B cell (primary cell): ENCODE measurements at regions not wholly inside any gene's neighbourhood (a gene's known extent, or its start where the extent isn't known, plus 50 kb on each side); places are given as distances from the start of the nearest gene placed in this dataset.

ENCODE experiments used
- EZH2 ChIP-seq: IDR thresholded peaks from 2 replicates; pipeline ENCODE4 v1.6.1; 2012; ENCODE audit warnings: borderline replicate concordance, low read depth, mild to moderate bottlenecking, moderate library complexity, low read length; ENCODE audit not compliant: insufficient read depth, poor library complexity, severe bottlenecking
- TF ChIP-seq, protein P1 (sequence below): fragments of 200-600 bp; IDR thresholded peaks from one replicate; pipeline ENCODE4 v1.8.0; 2022; ENCODE audit warnings: antibody characterized with exemption, mild to moderate bottlenecking

DNA sequence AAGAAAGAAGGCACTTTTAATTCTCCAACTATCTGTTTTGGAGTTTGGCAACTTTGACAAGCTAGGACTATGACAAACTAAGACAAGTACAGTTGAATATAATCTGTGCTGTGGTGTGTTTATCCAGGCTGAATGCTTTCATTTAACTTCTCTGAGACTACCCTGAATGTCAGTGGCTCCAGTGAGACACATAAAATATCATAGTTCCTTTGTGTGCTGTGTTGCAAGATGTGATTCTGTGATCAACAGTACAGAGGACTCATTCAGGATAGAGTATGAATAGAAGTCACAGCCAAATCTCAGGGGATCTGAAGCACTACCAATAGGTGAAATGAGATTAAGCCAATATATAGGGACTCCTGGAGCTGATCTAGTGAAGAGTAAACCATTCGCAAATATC is 876.9 kb upstream of the FBXO33 start:
- TF ChIP-seq, protein P1, sequence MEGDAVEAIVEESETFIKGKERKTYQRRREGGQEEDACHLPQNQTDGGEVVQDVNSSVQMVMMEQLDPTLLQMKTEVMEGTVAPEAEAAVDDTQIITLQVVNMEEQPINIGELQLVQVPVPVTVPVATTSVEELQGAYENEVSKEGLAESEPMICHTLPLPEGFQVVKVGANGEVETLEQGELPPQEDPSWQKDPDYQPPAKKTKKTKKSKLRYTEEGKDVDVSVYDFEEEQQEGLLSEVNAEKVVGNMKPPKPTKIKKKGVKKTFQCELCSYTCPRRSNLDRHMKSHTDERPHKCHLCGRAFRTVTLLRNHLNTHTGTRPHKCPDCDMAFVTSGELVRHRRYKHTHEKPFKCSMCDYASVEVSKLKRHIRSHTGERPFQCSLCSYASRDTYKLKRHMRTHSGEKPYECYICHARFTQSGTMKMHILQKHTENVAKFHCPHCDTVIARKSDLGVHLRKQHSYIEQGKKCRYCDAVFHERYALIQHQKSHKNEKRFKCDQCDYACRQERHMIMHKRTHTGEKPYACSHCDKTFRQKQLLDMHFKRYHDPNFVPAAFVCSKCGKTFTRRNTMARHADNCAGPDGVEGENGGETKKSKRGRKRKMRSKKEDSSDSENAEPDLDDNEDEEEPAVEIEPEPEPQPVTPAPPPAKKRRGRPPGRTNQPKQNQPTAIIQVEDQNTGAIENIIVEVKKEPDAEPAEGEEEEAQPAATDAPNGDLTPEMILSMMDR, result no peak
- TF ChIP-seq EZH2, result no peak
